Astrocyte (in vitro differentiated cells and primary cell): ENCODE measurements at regions not wholly inside any gene's neighbourhood (a gene's known extent, or its start where the extent isn't known, plus 50 kb on each side); places are given as distances from the start of the nearest gene placed in this dataset.

Experiments used
- DNase-seq: peaks from one replicate; pipeline ENCODE4 v3.0.0-alpha.2; 2010; ENCODE audit warnings: low read depth
- FAIRE-seq: peaks from 2 replicates; lab custom pipeline; 2011; peaks lifted over from hg19 to GRCh38; lab: Jason Lieb, UNC
- H2AFZ ChIP-seq: 2 replicates; pipeline ENCODE4 v1.6.0; 2012; ENCODE audit warnings: low read depth, low read length, inconsistent platforms
- H3K27ac ChIP-seq: 2 replicates; pipeline ENCODE4 v1.5.1; 2011; ENCODE audit warnings: low read depth, low read length, inconsistent platforms
- H3K27me3 ChIP-seq: 2 replicates; pipeline ENCODE4 v1.6.0; 2011; ENCODE audit warnings: low read length, inconsistent platforms; ENCODE audit not compliant: insufficient read depth
- H3K36me3 ChIP-seq: 2 replicates; pipeline ENCODE4 v1.5.1; 2011; ENCODE audit warnings: low read length, inconsistent platforms; ENCODE audit not compliant: insufficient read depth
- H3K4me1 ChIP-seq: 2 replicates; pipeline ENCODE4 v1.5.1; 2011; ENCODE audit warnings: low read length, inconsistent platforms; ENCODE audit not compliant: insufficient read depth
- H3K4me2 ChIP-seq: 2 replicates; pipeline ENCODE4 v1.6.0; 2012; ENCODE audit warnings: low read length, inconsistent platforms
- H3K4me3 ChIP-seq: 2 replicates; pipeline ENCODE4 v1.5.1; 2011; ENCODE audit warnings: low read depth, mild to moderate bottlenecking, low read length, inconsistent platforms; ENCODE audit not compliant: insufficient read depth
- H3K79me2 ChIP-seq: 2 replicates; pipeline ENCODE4 v1.6.0; 2012; ENCODE audit warnings: mild to moderate bottlenecking, low read length, inconsistent platforms; ENCODE audit not compliant: insufficient read depth
- H3K9ac ChIP-seq: 2 replicates; pipeline ENCODE4 v1.6.0; 2012; ENCODE audit warnings: mild to moderate bottlenecking, low read length, inconsistent platforms
- H3K9me3 ChIP-seq: 2 replicates; pipeline ENCODE4 v1.5.1; 2012; ENCODE audit warnings: low read depth, mild to moderate bottlenecking, low read length, inconsistent platforms; ENCODE audit not compliant: insufficient read depth
- H4K20me1 ChIP-seq: 2 replicates; pipeline ENCODE4 v1.6.0; 2012; ENCODE audit warnings: low read length, inconsistent platforms; ENCODE audit not compliant: insufficient read depth
- H3K27ac Mint-ChIP-seq: one replicate; pipeline ENCODE4 v1.8.0; 2021; ENCODE audit warnings: mild to moderate bottlenecking, mixed read lengths; ENCODE audit not compliant: unreplicated experiment
- H3K27me3 Mint-ChIP-seq: one replicate; pipeline ENCODE4 v1.8.0; 2021; ENCODE audit warnings: low read depth, mixed read lengths; ENCODE audit not compliant: unreplicated experiment
- H3K36me3 Mint-ChIP-seq: one replicate; pipeline ENCODE4 v1.8.0; 2021; ENCODE audit warnings: low read depth, mixed read lengths; ENCODE audit not compliant: unreplicated experiment
- H3K4me1 Mint-ChIP-seq: one replicate; pipeline ENCODE4 v1.8.0; 2021; ENCODE audit warnings: low read depth, mixed read lengths; ENCODE audit not compliant: unreplicated experiment
- H3K4me3 Mint-ChIP-seq: one replicate; pipeline ENCODE4 v1.8.0; 2021; ENCODE audit warnings: mild to moderate bottlenecking, moderate library complexity, mixed read lengths; ENCODE audit not compliant: unreplicated experiment
- H3K9me3 Mint-ChIP-seq: one replicate; pipeline ENCODE4 v1.8.0; 2021; ENCODE audit warnings: mild to moderate bottlenecking, mixed read lengths; ENCODE audit not compliant: unreplicated experiment
- EZH2 ChIP-seq: IDR thresholded peaks from 2 replicates; pipeline ENCODE4 v1.6.1; 2012; ENCODE audit warnings: mild to moderate bottlenecking, low read length, inconsistent platforms; ENCODE audit not compliant: insufficient read depth
- TF ChIP-seq, protein P1 (sequence below): IDR thresholded peaks from 2 replicates; pipeline ENCODE4 v1.5.1; 2011; ENCODE audit warnings: low read depth, mild to moderate bottlenecking, inconsistent platforms, low read length, moderate library complexity; ENCODE audit not compliant: insufficient read depth

DNA sequence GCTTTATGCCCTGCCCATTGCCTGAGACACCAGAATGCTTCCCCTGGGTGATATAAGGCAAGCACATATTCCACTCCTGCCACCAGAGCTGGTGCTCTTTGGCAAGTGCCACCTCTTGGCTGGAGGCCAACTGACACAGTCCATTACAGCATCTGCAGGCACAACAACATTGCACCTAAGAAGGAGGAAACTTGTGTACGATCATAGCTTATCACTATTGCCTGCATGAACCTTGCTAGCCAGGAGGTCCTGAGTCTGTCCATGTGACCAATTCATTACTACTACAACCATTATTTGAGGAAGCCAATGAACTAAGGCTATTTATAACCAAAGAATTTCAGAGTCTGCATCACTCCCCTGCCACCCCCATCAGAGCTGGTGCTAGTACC lies 119.8 kb upstream of the SCAF11 start:
- H3K36me3 ChIP-seq, result no peaks in the 10 kb centered on the region
- no peaks in the 10 kb centered on the region for H3K79me2 ChIP-seq
- no peaks in the 10 kb centered on the region for H3K9me3 ChIP-seq
- no peak for FAIRE-seq
- H3K27me3 ChIP-seq, result peaks cover 2% of the 10 kb centered on the region
- no peak overlapping the region for H2AFZ ChIP-seq
- H3K4me2 ChIP-seq, result no peak overlapping the region
- H3K9ac ChIP-seq, result no peak overlapping the region
- Mint-ChIP-seq H3K4me1 (no peaks in the 10 kb centered on the region), H3K36me3 (no peaks in the 10 kb centered on the region), H3K27ac (no peak overlapping the region), H3K27me3 (no peaks in the 10 kb centered on the region), H3K4me3 (no peak overlapping the region), H3K9me3 (peaks cover 2% of the 10 kb centered on the region)
- no peak for DNase-seq
- no peak for TF ChIP-seq EZH2
- TF ChIP-seq, protein P1, sequence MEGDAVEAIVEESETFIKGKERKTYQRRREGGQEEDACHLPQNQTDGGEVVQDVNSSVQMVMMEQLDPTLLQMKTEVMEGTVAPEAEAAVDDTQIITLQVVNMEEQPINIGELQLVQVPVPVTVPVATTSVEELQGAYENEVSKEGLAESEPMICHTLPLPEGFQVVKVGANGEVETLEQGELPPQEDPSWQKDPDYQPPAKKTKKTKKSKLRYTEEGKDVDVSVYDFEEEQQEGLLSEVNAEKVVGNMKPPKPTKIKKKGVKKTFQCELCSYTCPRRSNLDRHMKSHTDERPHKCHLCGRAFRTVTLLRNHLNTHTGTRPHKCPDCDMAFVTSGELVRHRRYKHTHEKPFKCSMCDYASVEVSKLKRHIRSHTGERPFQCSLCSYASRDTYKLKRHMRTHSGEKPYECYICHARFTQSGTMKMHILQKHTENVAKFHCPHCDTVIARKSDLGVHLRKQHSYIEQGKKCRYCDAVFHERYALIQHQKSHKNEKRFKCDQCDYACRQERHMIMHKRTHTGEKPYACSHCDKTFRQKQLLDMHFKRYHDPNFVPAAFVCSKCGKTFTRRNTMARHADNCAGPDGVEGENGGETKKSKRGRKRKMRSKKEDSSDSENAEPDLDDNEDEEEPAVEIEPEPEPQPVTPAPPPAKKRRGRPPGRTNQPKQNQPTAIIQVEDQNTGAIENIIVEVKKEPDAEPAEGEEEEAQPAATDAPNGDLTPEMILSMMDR, result no peak
- no peaks in the 10 kb centered on the region for H3K4me1 ChIP-seq
- no peak overlapping the region for H3K27ac ChIP-seq
- no peaks in the 10 kb centered on the region for H4K20me1 ChIP-seq
- H3K4me3 ChIP-seq, result no peak overlapping the region

DNA sequence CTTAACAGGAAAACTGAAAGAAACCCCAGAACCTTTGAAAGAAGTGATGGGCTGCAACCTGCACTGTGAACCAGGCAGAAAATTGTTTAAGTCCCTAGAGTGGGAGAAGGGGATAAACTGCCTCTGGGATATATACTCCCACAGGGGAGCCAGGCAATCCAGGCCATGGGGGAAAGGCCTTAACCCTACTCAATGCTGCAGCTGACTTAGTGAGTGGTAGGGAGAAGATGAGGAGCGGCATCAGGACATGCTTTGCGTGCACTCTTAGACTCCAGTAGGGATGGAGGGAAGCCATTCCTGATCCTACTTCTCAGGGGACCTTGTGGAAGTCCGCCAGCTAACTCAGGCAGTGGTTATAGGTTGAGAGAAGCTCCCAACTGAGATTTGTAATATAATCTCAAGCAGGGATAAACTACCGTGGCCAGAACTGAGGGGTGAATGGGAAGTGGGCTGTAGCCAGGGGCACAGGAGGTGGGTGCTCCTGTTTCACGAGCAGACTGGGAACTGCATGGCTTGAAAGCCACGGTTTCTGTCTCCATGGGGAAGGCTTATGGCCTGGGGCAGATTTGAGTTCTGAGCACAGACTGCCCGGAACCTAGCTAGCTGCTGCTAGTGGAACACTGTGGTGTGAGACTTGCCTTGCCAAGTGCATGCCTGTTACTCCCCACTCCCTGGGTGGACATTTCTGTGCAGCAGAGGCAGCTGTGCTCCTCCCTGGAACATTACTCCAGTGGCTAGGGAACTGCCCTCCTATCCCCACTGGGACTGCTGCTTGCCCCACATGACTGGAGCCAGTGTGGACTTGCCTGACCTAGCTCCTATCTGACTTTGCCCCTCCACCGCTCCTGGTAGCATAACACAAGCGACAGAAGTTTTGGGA lies 119.2 kb upstream of the SCAF11 start:
- H3K36me3 Mint-ChIP-seq, result no peaks in the 10 kb centered on the region
- H3K4me3 Mint-ChIP-seq, result no peak overlapping the region
- Histone ChIP-seq H3K27ac (no peak overlapping the region), H4K20me1 (no peaks in the 10 kb centered on the region), H3K9ac (no peak overlapping the region), H3K36me3 (no peaks in the 10 kb centered on the region), H3K4me1 (no peaks in the 10 kb centered on the region), H2AFZ (no peak overlapping the region), H3K4me3 (no peak overlapping the region), H3K27me3 (peaks cover 2% of the 10 kb centered on the region), H3K79me2 (no peaks in the 10 kb centered on the region), H3K4me2 (no peak overlapping the region), H3K9me3 (no peaks in the 10 kb centered on the region)
- peaks cover 2% of the 10 kb centered on the region for H3K9me3 Mint-ChIP-seq
- H3K4me1 Mint-ChIP-seq, result no peaks in the 10 kb centered on the region
- no peak for TF ChIP-seq EZH2
- TF ChIP-seq, protein P1, result no peak
- FAIRE-seq (no peak), DNase-seq (no peak)
- no peak overlapping the region for H3K27ac Mint-ChIP-seq
- no peaks in the 10 kb centered on the region for H3K27me3 Mint-ChIP-seq

DNA sequence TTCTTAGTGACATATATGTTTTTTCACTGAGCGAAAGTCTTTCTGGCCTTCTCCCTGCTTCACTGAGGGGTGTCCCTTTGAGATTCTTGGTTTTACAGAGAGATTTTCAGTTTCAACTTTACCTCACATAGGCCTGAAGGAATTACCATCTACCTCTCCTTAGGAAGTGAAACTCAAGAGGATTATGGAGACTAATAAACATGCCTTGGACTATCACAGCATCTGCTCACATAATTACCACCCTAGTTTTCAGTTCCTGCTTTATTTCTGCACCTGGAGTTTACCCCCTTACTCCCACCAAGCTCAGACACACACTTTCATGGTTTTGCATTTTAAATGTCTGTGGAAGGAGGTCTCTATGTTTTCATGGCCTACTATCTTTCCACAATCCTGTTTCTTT lies 118.3 kb upstream of the SCAF11 start:
- no peak overlapping the region for H3K4me3 Mint-ChIP-seq
- Histone ChIP-seq H2AFZ (no peak overlapping the region), H3K4me2 (no peak overlapping the region), H3K27me3 (no peaks in the 10 kb centered on the region), H3K36me3 (no peaks in the 10 kb centered on the region), H3K27ac (no peak overlapping the region), H4K20me1 (no peaks in the 10 kb centered on the region), H3K4me3 (no peak overlapping the region), H3K9me3 (no peaks in the 10 kb centered on the region), H3K79me2 (no peaks in the 10 kb centered on the region), H3K4me1 (no peaks in the 10 kb centered on the region), H3K9ac (no peak overlapping the region)
- FAIRE-seq (no peak), DNase-seq (no peak)
- H3K9me3 Mint-ChIP-seq, result peaks cover 2% of the 10 kb centered on the region
- H3K27ac Mint-ChIP-seq, result no peak overlapping the region
- H3K4me1 Mint-ChIP-seq, result no peaks in the 10 kb centered on the region
- TF ChIP-seq EZH2, result no peak
- TF ChIP-seq, protein P1, result no peak
- no peaks in the 10 kb centered on the region for H3K27me3 Mint-ChIP-seq
- H3K36me3 Mint-ChIP-seq, result no peaks in the 10 kb centered on the region
